PC-3 (cell line): ENCODE measurements at regions not wholly inside any gene's neighbourhood (a gene's known extent, or its start where the extent isn't known, plus 50 kb on each side); places are given as distances from the start of the nearest gene placed in this dataset.

ENCODE experiments used
- ATAC-seq: fragments of 200-7000 bp; cut with Tn5 transposase; 2 replicates; pipeline ENCODE4 v1.9.1; 2020; ENCODE audit warnings: mild to moderate bottlenecking, moderate library complexity
- BruUV-seq: library from RNA; stranded (reverse); fragments of 400-500 nt; replicated peaks from 2 replicates; lab custom pipeline; 2021; lab: Mats Ljungman, UMichigan
- CTCF ChIA-PET: fragments of 300-600 bp; sonication (Branson Sonifier 250); formaldehyde crosslinking; loops from one replicate; lab custom pipeline; 2022; ENCODE audit warnings: antibody characterized with exemption; lab: Charles Lee
- POLR2A ChIA-PET: fragments of 300-600 bp; sonication (Branson Sonifier 250); formaldehyde crosslinking; loops from one replicate; lab custom pipeline; 2022; ENCODE audit warnings: antibody characterized with exemption; ENCODE audit not compliant: unreplicated experiment; lab: Charles Lee
- DNase-seq: peaks from one replicate; pipeline ENCODE4 v3.0.0-alpha.2; 2015
- H2AFZ ChIP-seq: fragments of 300-600 bp; sonication (generic); 2 replicates; pipeline ENCODE4 v1.6.0; 2016; ENCODE audit warnings: antibody characterized with exemption, low read length
- H3F3A ChIP-seq: fragments of 300-600 bp; sonication (generic); one replicate; pipeline ENCODE4 v1.6.0; 2017; ENCODE audit warnings: antibody characterized with exemption, low read length, control low read depth, mild to moderate bottlenecking; ENCODE audit not compliant: unreplicated experiment
- H3K27ac ChIP-seq: fragments of 300-600 bp; sonication (generic); 2 replicates; pipeline ENCODE4 v1.5.1; 2016; ENCODE audit warnings: mild to moderate bottlenecking, low read length
- H3K27me3 ChIP-seq: fragments of 300-600 bp; sonication (generic); 2 replicates; pipeline ENCODE4 v1.6.1; 2016; ENCODE audit warnings: low read length, mixed read lengths
- H3K36me3 ChIP-seq: fragments of 300-600 bp; sonication (generic); 2 replicates; pipeline ENCODE4 v1.6.1; 2016; ENCODE audit warnings: low read depth, mixed run types, low read length, mixed read lengths
- H3K4me1 ChIP-seq: fragments of 300-600 bp; sonication (generic); 2 replicates; pipeline ENCODE4 v1.5.1; 2016; ENCODE audit warnings: low read length; ENCODE audit not compliant: insufficient read depth
- H3K4me2 ChIP-seq: fragments of 300-600 bp; sonication (generic); 2 replicates; pipeline ENCODE4 v1.6.0; 2016; ENCODE audit warnings: low read length
- H3K4me3 ChIP-seq: fragments of 300-600 bp; sonication (generic); 2 replicates; pipeline ENCODE4 v1.5.1; 2016; ENCODE audit warnings: mild to moderate bottlenecking, low read length, mixed read lengths
- H3K79me2 ChIP-seq: fragments of 300-600 bp; sonication (generic); 2 replicates; pipeline ENCODE4 v1.6.1; 2017; ENCODE audit warnings: low read length, mixed read lengths
- H3K9ac ChIP-seq: fragments of 300-600 bp; sonication (generic); 2 replicates; pipeline ENCODE4 v1.6.0; 2016; ENCODE audit warnings: mild to moderate bottlenecking, low read length
- H3K9me2 ChIP-seq: fragments of 300-600 bp; sonication (generic); replicated peaks from 2 replicates; pipeline ENCODE4 v1.6.1; 2016; ENCODE audit warnings: mixed run types, low read length, mixed read lengths
- H3K9me3 ChIP-seq: fragments of 300-600 bp; sonication (generic); 2 replicates; pipeline ENCODE4 v1.6.1; 2016; ENCODE audit warnings: low read length, mixed read lengths
- H4K20me1 ChIP-seq: fragments of 300-600 bp; sonication (generic); 2 replicates; pipeline ENCODE4 v1.6.1; 2016; ENCODE audit warnings: low read length, mixed read lengths
- CTCF ChIP-seq: fragments of 300-600 bp; sonication (generic); conservative IDR thresholded peaks from 2 replicates; pipeline ENCODE4 v1.5.1; 2017; ENCODE audit warnings: antibody characterized with exemption, low read depth, mild to moderate bottlenecking, low read length
- EZH2 ChIP-seq: fragments of 300-600 bp; sonication (generic); IDR thresholded peaks from one replicate; pipeline ENCODE4 v1.6.1; 2017; ENCODE audit warnings: antibody characterized with exemption, mild to moderate bottlenecking, low read length; ENCODE audit not compliant: unreplicated experiment
- EZH2phosphoT487 ChIP-seq: fragments of 300-600 bp; sonication (generic); IDR thresholded peaks from 2 replicates; pipeline ENCODE4 v1.6.1; 2018; ENCODE audit warnings: mild to moderate bottlenecking, antibody characterized with exemption, low read length, borderline replicate concordance
- intact Hi-C: fragments of 100-400 bp; cut with micrococcal nuclease; formaldehyde crosslinking; loops from 2 replicates; pipeline ENCODE4 v1.9.0; 2023

GRCh38 chr13:40155201-40155600, 499.7 kb downstream of the COG6 start:
- H3K36me3 ChIP-seq, result no peaks in the 10 kb centered on the region
- no peak overlapping the region for H3K9ac ChIP-seq
- no peak for ATAC-seq
- intact Hi-C loops, result no loop called here
- H3K27me3 ChIP-seq, result no peaks in the 10 kb centered on the region
- no peaks in the 10 kb centered on the region for H3K79me2 ChIP-seq
- DNase-seq, result no peak
- no TSS peak for BruUV-seq
- no peaks in the 10 kb centered on the region for H3F3A ChIP-seq
- POLR2A ChIA-PET, result no interaction called here
- H3K4me2 ChIP-seq, result no peak overlapping the region
- H3K4me3 ChIP-seq, result no peak overlapping the region
- no peak for TF ChIP-seq CTCF
- TF ChIP-seq EZH2, result no peak
- TF ChIP-seq EZH2phosphoT487, result no peak
- no peaks in the 10 kb centered on the region for H3K9me3 ChIP-seq
- H3K4me1 ChIP-seq, result peaks cover 21% of the 10 kb centered on the region; the same call in 1 of the 2 replicates
- no peaks in the 10 kb centered on the region for H3K9me2 ChIP-seq
- H2AFZ ChIP-seq, result no peak overlapping the region
- CTCF ChIA-PET, result no interaction called here
- H4K20me1 ChIP-seq, result no peaks in the 10 kb centered on the region
- no peak overlapping the region for H3K27ac ChIP-seq

- Histone ChIP-seq H3K4me2 (no peak overlapping the region), H3K4me1 (peaks cover 8% of the 10 kb centered on the region; the same call in 1 of the 2 replicates), H3K9ac (no peak overlapping the region), H3K27ac (no peak overlapping the region), H3K9me3 (no peaks in the 10 kb centered on the region), H3K27me3 (no peaks in the 10 kb centered on the region), H2AFZ (no peak overlapping the region), H3K79me2 (no peaks in the 10 kb centered on the region), H3K9me2 (no peaks in the 10 kb centered on the region), H3F3A (no peaks in the 10 kb centered on the region), H3K36me3 (no peaks in the 10 kb centered on the region), H3K4me3 (no peak overlapping the region), H4K20me1 (no peaks in the 10 kb centered on the region)
- peak; percentile 46 for DNase-seq
- ATAC-seq, result no peak
- no TSS peak for BruUV-seq
- CTCF ChIA-PET, result no interaction called here
- intact Hi-C loops, result no loop called here
- TF ChIP-seq EZH2phosphoT487, result no peak
- no peak for TF ChIP-seq EZH2
- no peak for TF ChIP-seq CTCF
- POLR2A ChIA-PET, result no interaction called here
Measured at GRCh38 chr13:40158218-40158617, 502.8 kb downstream of the COG6 start.

- H3K9ac ChIP-seq, result no peak overlapping the region
- CTCF ChIA-PET, result no interaction called here
Measured at GRCh38 chr13:40158757-40159156, 503.3 kb downstream of the COG6 start.

More at GRCh38 chr13:40158757-40159156, 503.3 kb downstream of the COG6 start:
- no peaks in the 10 kb centered on the region for H3K9me2 ChIP-seq
- H3K79me2 ChIP-seq, result no peaks in the 10 kb centered on the region
- no peaks in the 10 kb centered on the region for H3K27me3 ChIP-seq
- intact Hi-C loops, result no loop called here
- no peak for TF ChIP-seq CTCF
- TF ChIP-seq EZH2phosphoT487, result no peak
- TF ChIP-seq EZH2, result no peak
- DNase-seq, result no peak
- peaks cover 10% of the 10 kb centered on the region for H3K4me1 ChIP-seq
- POLR2A ChIA-PET, result no interaction called here
- H3K4me3 ChIP-seq, result no peak overlapping the region
- H3K9me3 ChIP-seq, result no peaks in the 10 kb centered on the region
- ATAC-seq, result no peak
- H3K36me3 ChIP-seq, result no peaks in the 10 kb centered on the region
- H3F3A ChIP-seq, result no peaks in the 10 kb centered on the region
- H3K27ac ChIP-seq, result no peak overlapping the region
- no peak overlapping the region for H2AFZ ChIP-seq
- no peak overlapping the region for H3K4me2 ChIP-seq
- no TSS peak for BruUV-seq
- no peaks in the 10 kb centered on the region for H4K20me1 ChIP-seq
